IMR-90 (cell line): ENCODE measurements at regions not wholly inside any gene's neighbourhood (a gene's known extent, or its start where the extent isn't known, plus 50 kb on each side); places are given as distances from the start of the nearest gene placed in this dataset.

ENCODE experiments used
- ATAC-seq: fragments of 200-7000 bp; cut with Tn5 transposase; 2 replicates; pipeline ENCODE4 v1.9.1; 2020; ENCODE audit warnings: low read depth, mild to moderate bottlenecking, moderate library complexity
- BruUV-seq: library from RNA; stranded (reverse); fragments of 400-500 nt; replicated peaks from 2 replicates; lab custom pipeline; 2021; lab: Mats Ljungman, UMichigan
- CTCF ChIA-PET: fragments of 300-600 bp; formaldehyde crosslinking; extraction: SDS; loops from one replicate; lab custom pipeline; 2021; ENCODE audit warnings: antibody characterized with exemption; lab: Yijun Ruan, JAX
- POLR2A ChIA-PET: fragments of 300-600 bp; sonication (Branson Sonifier 250); formaldehyde crosslinking; loops from one replicate; lab custom pipeline; 2022; ENCODE audit warnings: antibody characterized with exemption; ENCODE audit not compliant: unreplicated experiment; lab: Charles Lee
- DNase-seq: peaks from one replicate; pipeline ENCODE4 v3.0.0; 2013
- H2AFZ ChIP-seq: replicated peaks from 2 replicates; pipeline ENCODE3; 2013; ENCODE audit warnings: low read length, mild to moderate bottlenecking; ENCODE audit not compliant: poor library complexity
- H2AK5ac ChIP-seq: 2 replicates; pipeline ENCODE4 v1.6.1; 2013; ENCODE audit warnings: low read depth, low read length, inconsistent platforms
- H2AK9ac ChIP-seq: replicated peaks from 2 replicates; pipeline ENCODE3; 2013; ENCODE audit warnings: mild to moderate bottlenecking, low read depth, low read length, moderate library complexity; ENCODE audit not compliant: poor library complexity
- H2BK120ac ChIP-seq: 2 replicates; pipeline ENCODE4 v1.6.1; 2013; ENCODE audit warnings: low read depth, low read length, inconsistent platforms
- H2BK15ac ChIP-seq: 3 replicates; pipeline ENCODE4 v1.6.1; 2013; ENCODE audit warnings: low read depth, low read length, inconsistent platforms
- H2BK20ac ChIP-seq: 2 replicates; pipeline ENCODE4 v1.6.1; 2013; ENCODE audit warnings: low read depth, mild to moderate bottlenecking, inconsistent platforms, low read length, moderate library complexity
- H2BK5ac ChIP-seq: 2 replicates; pipeline ENCODE4 v1.6.1; 2013; ENCODE audit warnings: mild to moderate bottlenecking, low read depth, low read length, inconsistent platforms; ENCODE audit not compliant: poor library complexity, severe bottlenecking
- H3K14ac ChIP-seq: replicated peaks from 2 replicates; pipeline ENCODE4 v1.6.1; 2013; ENCODE audit warnings: low read depth, low read length, inconsistent platforms
- H3K18ac ChIP-seq: 2 replicates; pipeline ENCODE4 v1.6.1; 2013; ENCODE audit warnings: low read depth, low read length, control low read depth
- H3K23ac ChIP-seq: 2 replicates; pipeline ENCODE4 v1.6.1; 2013; ENCODE audit warnings: low read depth, low read length, inconsistent platforms
- H3K27ac ChIP-seq: 2 replicates; pipeline ENCODE4 v1.5.1; 2013; ENCODE audit warnings: mild to moderate bottlenecking, control low read depth, low read length; ENCODE audit not compliant: insufficient read depth
- H3K27me3 ChIP-seq: 2 replicates; pipeline ENCODE4 v1.6.1; 2013; ENCODE audit warnings: low read length; ENCODE audit not compliant: control insufficient read depth, insufficient read depth
- H3K36me3 ChIP-seq: 2 replicates; pipeline ENCODE4 v1.6.1; 2013; ENCODE audit warnings: low read length, mixed read lengths; ENCODE audit not compliant: control insufficient read depth, insufficient read depth
- H3K4ac ChIP-seq: 2 replicates; pipeline ENCODE4 v1.6.1; 2013; ENCODE audit warnings: low read depth, low read length, inconsistent platforms
- H3K4me1 ChIP-seq: 2 replicates; pipeline ENCODE4 v1.6.1; 2013; ENCODE audit warnings: low read length, mixed read lengths; ENCODE audit not compliant: control insufficient read depth, insufficient read depth
- H3K4me2 ChIP-seq: 2 replicates; pipeline ENCODE4 v1.6.1; 2013; ENCODE audit warnings: low read depth, mild to moderate bottlenecking, control low read depth, low read length, moderate library complexity
- H3K4me3 ChIP-seq: 2 replicates; pipeline ENCODE4 v1.5.1; 2013; ENCODE audit warnings: low read depth, mild to moderate bottlenecking, control low read depth, low read length, moderate library complexity; ENCODE audit not compliant: insufficient read depth
- H3K56ac ChIP-seq: 2 replicates; pipeline ENCODE4 v1.6.1; 2013; ENCODE audit warnings: low read length, inconsistent platforms; ENCODE audit not compliant: insufficient read depth; ENCODE audit errors: extremely low read depth
- H3K79me1 ChIP-seq, 2 experiments: 2 replicates each; pipeline ENCODE4 v1.6.1; 2013; ENCODE audit warnings: low read length in 2 of 2, inconsistent platforms in 1 of 2, low read depth in 1 of 2
- H3K9ac ChIP-seq: 2 replicates; pipeline ENCODE4 v1.6.1; 2013; ENCODE audit warnings: low read depth, low read length, control low read depth
- H3K9me1 ChIP-seq: 2 replicates; pipeline ENCODE4 v1.6.1; 2013; ENCODE audit warnings: low read length, inconsistent platforms; ENCODE audit not compliant: insufficient read depth
- H3K9me3 ChIP-seq: 2 replicates; pipeline ENCODE4 v1.6.1; 2013; ENCODE audit warnings: low read length; ENCODE audit not compliant: control insufficient read depth, insufficient read depth
- H4K20me1 ChIP-seq: 2 replicates; pipeline ENCODE4 v1.6.1; 2013; ENCODE audit warnings: low read length, inconsistent platforms; ENCODE audit not compliant: insufficient read depth
- H4K5ac ChIP-seq: 2 replicates; pipeline ENCODE4 v1.6.1; 2013; ENCODE audit warnings: mild to moderate bottlenecking, low read depth, low read length, control low read depth
- H4K8ac ChIP-seq, 2 experiments: 2 replicates each; pipeline ENCODE4 v1.6.1; 2013; ENCODE audit warnings: low read depth in 2 of 2, low read length in 2 of 2, control low read depth in 1 of 2, inconsistent platforms in 1 of 2
- H4K91ac ChIP-seq: 2 replicates; pipeline ENCODE4 v1.6.1; 2013; ENCODE audit warnings: low read depth, low read length, inconsistent platforms; ENCODE audit not compliant: insufficient read depth
- CHD1 ChIP-seq: IDR thresholded peaks from 2 replicates; pipeline ENCODE4 v1.6.1; 2012; ENCODE audit warnings: low read depth, low read length, improper control_type of control experiment
- MXI1 ChIP-seq: IDR thresholded peaks from 2 replicates; pipeline ENCODE4 v1.6.1; 2012; ENCODE audit warnings: low read depth, mild to moderate bottlenecking, low read length, moderate library complexity, borderline replicate concordance
- NFE2L2 ChIP-seq: fragments of 150-350 bp; IDR thresholded peaks from 2 replicates; pipeline ENCODE4 v1.6.1; 2016; ENCODE audit warnings: low read depth, mild to moderate bottlenecking, low read length
- POLR2A ChIP-seq: IDR thresholded peaks from 2 replicates; pipeline ENCODE4 v1.6.1; 2012; ENCODE audit warnings: mild to moderate bottlenecking, low read depth, low read length
- SMC3 ChIP-seq: fragments of 150-350 bp; IDR thresholded peaks from 2 replicates; pipeline ENCODE4 v1.6.1; 2016; ENCODE audit warnings: low read depth, mild to moderate bottlenecking, antibody characterized with exemption, low read length, moderate library complexity
- WGBS, 2 experiments: methylation state at CpG; one replicate each; pipeline versions ENCODE4 v1.1.5 to v1.1.7; 2013; ENCODE audit warnings: missing lambda C conversion rate in 2 of 2; ENCODE audit not compliant: insufficient read length in 1 of 2; ENCODE audit errors: extremely low coverage in 2 of 2; 5-methylcytosine and 5-hydroxymethylcytosine counted together
- dilution Hi-C: fragments of 300-500 bp; cut with HindIII; formaldehyde crosslinking; loops from one replicate; pipeline ENCODE4 v1.14.3; 2018; ENCODE audit warnings: low sequenced_read_pairs; ENCODE audit not compliant: unreplicated experiment
- in situ Hi-C: fragments of 300-500 bp; cut with MboI; formaldehyde crosslinking; loops from 3 replicates; pipeline ENCODE4 v1.14.3; 2019; ENCODE audit warnings: low sequenced_read_pairs, inconsistent platforms, mixed read lengths
- intact Hi-C: fragments of 100-400 bp; cut with micrococcal nuclease; formaldehyde crosslinking; loops from 2 replicates; pipeline ENCODE4 v1.10.0; 2022
- TF ChIP-seq, protein P1 (sequence below): fragments of 150-350 bp; IDR thresholded peaks from 2 replicates; pipeline ENCODE4 v1.6.1; 2016; ENCODE audit warnings: low read depth, mild to moderate bottlenecking, low read length, moderate library complexity, borderline replicate concordance

GRCh38 chr5:112614986-112615385 is 122.7 kb upstream of the APC start:
- CTCF ChIA-PET = interaction anchor here (0.6 kb wide), 1 partner anchor 31 kb away, joined by 3 read pairs; no protein-coding TSS in a partner anchor
- no TSS peak for BruUV-seq
- Histone ChIP-seq H2BK15ac (no peak overlapping the region), H2BK5ac (no peak overlapping the region), H3K27me3 (no peaks in the 10 kb centered on the region), H3K4me3 (no peak overlapping the region), H2BK20ac (no peak overlapping the region), H4K8ac (no peak overlapping the region), H3K9me3 (no peaks in the 10 kb centered on the region), H3K79me1 (no peaks in the 10 kb centered on the region), H3K4me2 (no peak overlapping the region), H3K9ac (no peak overlapping the region), H3K18ac (no peak overlapping the region), H3K36me3 (no peaks in the 10 kb centered on the region), H3K4ac (no peak overlapping the region), H3K14ac (no peak overlapping the region), H4K91ac (no peak overlapping the region), H4K5ac (no peak overlapping the region), H2AK5ac (no peak overlapping the region), H2AK9ac (no peak overlapping the region), H2AFZ (no peak overlapping the region), H3K27ac (no peak overlapping the region), H3K23ac (no peak overlapping the region), H4K20me1 (no peaks in the 10 kb centered on the region), H2BK120ac (no peak overlapping the region), H3K4me1 (no peaks in the 10 kb centered on the region), H3K9me1 (no peaks in the 10 kb centered on the region), H3K56ac (no peak overlapping the region)
- in situ Hi-C loops (no loop called here), dilution Hi-C loops (no loop called here), intact Hi-C loops (no loop called here)
- TF ChIP-seq, protein P1, sequence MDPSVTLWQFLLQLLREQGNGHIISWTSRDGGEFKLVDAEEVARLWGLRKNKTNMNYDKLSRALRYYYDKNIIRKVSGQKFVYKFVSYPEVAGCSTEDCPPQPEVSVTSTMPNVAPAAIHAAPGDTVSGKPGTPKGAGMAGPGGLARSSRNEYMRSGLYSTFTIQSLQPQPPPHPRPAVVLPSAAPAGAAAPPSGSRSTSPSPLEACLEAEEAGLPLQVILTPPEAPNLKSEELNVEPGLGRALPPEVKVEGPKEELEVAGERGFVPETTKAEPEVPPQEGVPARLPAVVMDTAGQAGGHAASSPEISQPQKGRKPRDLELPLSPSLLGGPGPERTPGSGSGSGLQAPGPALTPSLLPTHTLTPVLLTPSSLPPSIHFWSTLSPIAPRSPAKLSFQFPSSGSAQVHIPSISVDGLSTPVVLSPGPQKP = no peak
- no peak for TF ChIP-seq POLR2A
- TF ChIP-seq SMC3 = no peak
- TF ChIP-seq NFE2L2 = no peak
- TF ChIP-seq MXI1 = no peak
- TF ChIP-seq CHD1 = no peak
- POLR2A ChIA-PET = no interaction called here
- WGBS, 2 experiments = no CpG with 5 or more reads among the region's 1 CpG
- DNase-seq (no peak), ATAC-seq (no peak)
